HCT116 (cell line): ENCODE measurements at regions not wholly inside any gene's neighbourhood (a gene's known extent, or its start where the extent isn't known, plus 50 kb on each side); places are given as distances from the start of the nearest gene placed in this dataset.

Experiments
- EGR1 ChIP-seq: IDR thresholded peaks from 2 replicates; pipeline ENCODE4 v1.6.1; 2012; ENCODE audit warnings: low read depth
- EZH2phosphoT487 ChIP-seq: fragments of 200-600 bp; IDR thresholded peaks from 2 replicates; pipeline ENCODE4 v1.6.1; 2018; ENCODE audit warnings: antibody characterized with exemption, borderline replicate concordance
- JUND ChIP-seq: IDR thresholded peaks from 2 replicates; pipeline ENCODE4 v1.6.1; 2012
- POLR2A ChIP-seq: IDR thresholded peaks from 2 replicates; pipeline ENCODE4 v1.7.0; 2011; ENCODE audit warnings: borderline replicate concordance; ENCODE audit not compliant: insufficient read depth, insufficient read length; ENCODE audit errors: extremely low read depth
- POLR2AphosphoS5 ChIP-seq: IDR thresholded peaks from 2 replicates; pipeline ENCODE4 v1.6.1; 2011; ENCODE audit warnings: mild to moderate bottlenecking, low read depth, low read length, moderate library complexity
- RAD21 ChIP-seq: IDR thresholded peaks from 2 replicates; pipeline ENCODE4 v1.6.1; 2012; ENCODE audit warnings: low read depth, mild to moderate bottlenecking
- SIN3A ChIP-seq: IDR thresholded peaks from 2 replicates; pipeline ENCODE4 v1.6.1; 2012; ENCODE audit warnings: low read depth
- SRF ChIP-seq: IDR thresholded peaks from 2 replicates; pipeline ENCODE4 v1.6.1; 2012; ENCODE audit warnings: low read depth
- ZFX ChIP-seq: fragments of 450-650 bp; IDR thresholded peaks from 2 replicates; pipeline ENCODE4 v1.6.1; 2017
- ZNF274 ChIP-seq: fragments of 200-500 bp; sonication (Bioruptor generic); IDR thresholded peaks from 2 replicates; pipeline ENCODE4 v1.6.1; 2014; ENCODE audit warnings: mild to moderate bottlenecking, low read depth, low read length, inconsistent platforms
- TF ChIP-seq, protein P1 (sequence below): IDR thresholded peaks from 2 replicates; pipeline ENCODE4 v1.6.1; 2012
- TF ChIP-seq, protein P2 (sequence below), 3 experiments: fragments of 200-600 bp in 1 of 3; sonication (generic) in 1 of 3; IDR thresholded peaks in 2 of 3; conservative IDR thresholded peaks in 1 of 3; 2 replicates each; pipeline ENCODE4 v1.5.1; 2012 to 2017; ENCODE audit warnings: low read depth in 2 of 3, low read length in 2 of 3, antibody characterized with exemption in 1 of 3, borderline replicate concordance in 1 of 3, control low read depth in 1 of 3, mild to moderate bottlenecking in 1 of 3, mixed read lengths in 1 of 3, mixed run types in 1 of 3, moderate library complexity in 1 of 3; ENCODE audit not compliant: insufficient read depth in 1 of 3

DNA sequence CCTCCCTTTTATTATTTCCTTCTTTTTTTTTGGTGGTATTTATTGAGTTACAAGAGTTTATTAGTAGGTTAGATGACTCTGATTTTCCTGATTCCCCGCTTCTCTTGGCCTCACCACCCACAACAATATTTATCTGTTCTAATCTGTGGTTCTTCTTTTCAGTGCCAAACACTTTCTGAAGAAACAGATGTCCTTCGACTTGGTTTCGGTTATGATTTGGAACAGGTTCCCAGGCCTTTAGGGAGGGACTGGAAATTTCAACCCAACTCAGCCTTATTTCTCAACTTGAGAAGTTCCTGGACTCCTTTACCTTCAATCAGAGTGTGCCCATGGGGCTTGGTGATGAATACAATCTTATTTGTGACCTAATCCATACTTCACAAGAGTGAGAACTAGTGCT is 108.1 kb downstream of the UCHL1 start:
- TF ChIP-seq SRF, result no peak
- TF ChIP-seq, protein P1, sequence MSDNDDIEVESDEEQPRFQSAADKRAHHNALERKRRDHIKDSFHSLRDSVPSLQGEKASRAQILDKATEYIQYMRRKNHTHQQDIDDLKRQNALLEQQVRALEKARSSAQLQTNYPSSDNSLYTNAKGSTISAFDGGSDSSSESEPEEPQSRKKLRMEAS, result no peak
- TF ChIP-seq, protein P2, sequence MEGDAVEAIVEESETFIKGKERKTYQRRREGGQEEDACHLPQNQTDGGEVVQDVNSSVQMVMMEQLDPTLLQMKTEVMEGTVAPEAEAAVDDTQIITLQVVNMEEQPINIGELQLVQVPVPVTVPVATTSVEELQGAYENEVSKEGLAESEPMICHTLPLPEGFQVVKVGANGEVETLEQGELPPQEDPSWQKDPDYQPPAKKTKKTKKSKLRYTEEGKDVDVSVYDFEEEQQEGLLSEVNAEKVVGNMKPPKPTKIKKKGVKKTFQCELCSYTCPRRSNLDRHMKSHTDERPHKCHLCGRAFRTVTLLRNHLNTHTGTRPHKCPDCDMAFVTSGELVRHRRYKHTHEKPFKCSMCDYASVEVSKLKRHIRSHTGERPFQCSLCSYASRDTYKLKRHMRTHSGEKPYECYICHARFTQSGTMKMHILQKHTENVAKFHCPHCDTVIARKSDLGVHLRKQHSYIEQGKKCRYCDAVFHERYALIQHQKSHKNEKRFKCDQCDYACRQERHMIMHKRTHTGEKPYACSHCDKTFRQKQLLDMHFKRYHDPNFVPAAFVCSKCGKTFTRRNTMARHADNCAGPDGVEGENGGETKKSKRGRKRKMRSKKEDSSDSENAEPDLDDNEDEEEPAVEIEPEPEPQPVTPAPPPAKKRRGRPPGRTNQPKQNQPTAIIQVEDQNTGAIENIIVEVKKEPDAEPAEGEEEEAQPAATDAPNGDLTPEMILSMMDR (IDR thresholded peaks at IDR 0.05 in 2 of 3, conservative IDR thresholded peaks at IDR 0.05 in 1 of 3; ENCODE audit: borderline replicate concordance in 1 of 3, insufficient read depth in 1 of 3, low read depth in 2 of 3, low read length in 2 of 3), result no peak
- TF ChIP-seq EGR1, result no peak
- TF ChIP-seq POLR2A, result no peak
- no peak for TF ChIP-seq RAD21
- no peak for TF ChIP-seq JUND
- no peak for TF ChIP-seq ZNF274
- no peak for TF ChIP-seq POLR2AphosphoS5
- no peak for TF ChIP-seq SIN3A
- TF ChIP-seq EZH2phosphoT487, result no peak
- no peak for TF ChIP-seq ZFX
